H1 (cell line): ENCODE measurements at regions not wholly inside any gene's neighbourhood (a gene's known extent, or its start where the extent isn't known, plus 50 kb on each side); places are given as distances from the start of the nearest gene placed in this dataset.

Experiments
- BACH1 ChIP-seq: IDR thresholded peaks from 2 replicates; pipeline ENCODE4 v1.6.1; 2012; ENCODE audit warnings: low read length, improper control_type of control experiment
- BRCA1 ChIP-seq: IDR thresholded peaks from 2 replicates; pipeline ENCODE4 v1.6.1; 2012; ENCODE audit warnings: low read depth, low read length, improper control_type of control experiment
- CBX8 ChIP-seq: fragments of 300-800, 300-1000 bp; sonication (generic); IDR thresholded peaks from 2 replicates; pipeline ENCODE4 v1.7.1; 2016; ENCODE audit warnings: low read depth, low read length, borderline replicate concordance
- CTBP2 ChIP-seq: IDR thresholded peaks from 2 replicates; pipeline ENCODE4 v1.7.0; 2011; ENCODE audit warnings: borderline replicate concordance, mild to moderate bottlenecking, moderate library complexity, mixed read lengths, low read length; ENCODE audit not compliant: insufficient read depth, insufficient read length
- EP300 ChIP-seq, 2 experiments: IDR thresholded peaks; 1 replicate in 1 of 2; 2 replicates in 1 of 2; pipeline ENCODE4 v1.6.1; 2011 to 2012; ENCODE audit warnings: low read depth in 2 of 2, low read length in 2 of 2, mild to moderate bottlenecking in 2 of 2, borderline replicate concordance in 1 of 2, inconsistent platforms in 1 of 2, moderate library complexity in 1 of 2
- HDAC6 ChIP-seq: IDR thresholded peaks from one replicate; pipeline ENCODE4 v1.7.1; 2012; ENCODE audit warnings: low read depth, mild to moderate bottlenecking, inconsistent platforms, low read length, moderate library complexity
- SP2 ChIP-seq: IDR thresholded peaks from 2 replicates; pipeline ENCODE4 v1.6.1; 2012; ENCODE audit warnings: mild to moderate bottlenecking, low read length, inconsistent platforms
- SUZ12 ChIP-seq: fragments of 200-600 bp; sonication (generic); IDR thresholded peaks from 2 replicates; pipeline ENCODE4 v1.6.1; 2012; ENCODE audit warnings: mild to moderate bottlenecking, inconsistent platforms, low read length, moderate library complexity, mixed read lengths
- TCF12 ChIP-seq: IDR thresholded peaks from 2 replicates; pipeline ENCODE4 v1.6.1; 2011; ENCODE audit warnings: low read depth, mild to moderate bottlenecking, low read length
- YY1 ChIP-seq: IDR thresholded peaks from 2 replicates; pipeline ENCODE4 v1.6.1; 2011; ENCODE audit warnings: low read depth, mild to moderate bottlenecking, low read length
- ZNF274 ChIP-seq: IDR thresholded peaks from 2 replicates; pipeline ENCODE4 v1.7.0; 2012; ENCODE audit warnings: low read length, borderline replicate concordance; ENCODE audit errors: extremely low read depth
- TF ChIP-seq, protein P1 (sequence below): fragments of 300-600 bp; sonication (generic); IDR thresholded peaks from 2 replicates; pipeline ENCODE4 v1.7.1; 2012; ENCODE audit warnings: low read length, moderate library complexity, mild to moderate bottlenecking, inconsistent platforms; ENCODE audit not compliant: insufficient replicate concordance

GRCh38 chr2:51483720-51484119 lies 451.8 kb upstream of the NRXN1 start (continued):
- TF ChIP-seq, protein P1, sequence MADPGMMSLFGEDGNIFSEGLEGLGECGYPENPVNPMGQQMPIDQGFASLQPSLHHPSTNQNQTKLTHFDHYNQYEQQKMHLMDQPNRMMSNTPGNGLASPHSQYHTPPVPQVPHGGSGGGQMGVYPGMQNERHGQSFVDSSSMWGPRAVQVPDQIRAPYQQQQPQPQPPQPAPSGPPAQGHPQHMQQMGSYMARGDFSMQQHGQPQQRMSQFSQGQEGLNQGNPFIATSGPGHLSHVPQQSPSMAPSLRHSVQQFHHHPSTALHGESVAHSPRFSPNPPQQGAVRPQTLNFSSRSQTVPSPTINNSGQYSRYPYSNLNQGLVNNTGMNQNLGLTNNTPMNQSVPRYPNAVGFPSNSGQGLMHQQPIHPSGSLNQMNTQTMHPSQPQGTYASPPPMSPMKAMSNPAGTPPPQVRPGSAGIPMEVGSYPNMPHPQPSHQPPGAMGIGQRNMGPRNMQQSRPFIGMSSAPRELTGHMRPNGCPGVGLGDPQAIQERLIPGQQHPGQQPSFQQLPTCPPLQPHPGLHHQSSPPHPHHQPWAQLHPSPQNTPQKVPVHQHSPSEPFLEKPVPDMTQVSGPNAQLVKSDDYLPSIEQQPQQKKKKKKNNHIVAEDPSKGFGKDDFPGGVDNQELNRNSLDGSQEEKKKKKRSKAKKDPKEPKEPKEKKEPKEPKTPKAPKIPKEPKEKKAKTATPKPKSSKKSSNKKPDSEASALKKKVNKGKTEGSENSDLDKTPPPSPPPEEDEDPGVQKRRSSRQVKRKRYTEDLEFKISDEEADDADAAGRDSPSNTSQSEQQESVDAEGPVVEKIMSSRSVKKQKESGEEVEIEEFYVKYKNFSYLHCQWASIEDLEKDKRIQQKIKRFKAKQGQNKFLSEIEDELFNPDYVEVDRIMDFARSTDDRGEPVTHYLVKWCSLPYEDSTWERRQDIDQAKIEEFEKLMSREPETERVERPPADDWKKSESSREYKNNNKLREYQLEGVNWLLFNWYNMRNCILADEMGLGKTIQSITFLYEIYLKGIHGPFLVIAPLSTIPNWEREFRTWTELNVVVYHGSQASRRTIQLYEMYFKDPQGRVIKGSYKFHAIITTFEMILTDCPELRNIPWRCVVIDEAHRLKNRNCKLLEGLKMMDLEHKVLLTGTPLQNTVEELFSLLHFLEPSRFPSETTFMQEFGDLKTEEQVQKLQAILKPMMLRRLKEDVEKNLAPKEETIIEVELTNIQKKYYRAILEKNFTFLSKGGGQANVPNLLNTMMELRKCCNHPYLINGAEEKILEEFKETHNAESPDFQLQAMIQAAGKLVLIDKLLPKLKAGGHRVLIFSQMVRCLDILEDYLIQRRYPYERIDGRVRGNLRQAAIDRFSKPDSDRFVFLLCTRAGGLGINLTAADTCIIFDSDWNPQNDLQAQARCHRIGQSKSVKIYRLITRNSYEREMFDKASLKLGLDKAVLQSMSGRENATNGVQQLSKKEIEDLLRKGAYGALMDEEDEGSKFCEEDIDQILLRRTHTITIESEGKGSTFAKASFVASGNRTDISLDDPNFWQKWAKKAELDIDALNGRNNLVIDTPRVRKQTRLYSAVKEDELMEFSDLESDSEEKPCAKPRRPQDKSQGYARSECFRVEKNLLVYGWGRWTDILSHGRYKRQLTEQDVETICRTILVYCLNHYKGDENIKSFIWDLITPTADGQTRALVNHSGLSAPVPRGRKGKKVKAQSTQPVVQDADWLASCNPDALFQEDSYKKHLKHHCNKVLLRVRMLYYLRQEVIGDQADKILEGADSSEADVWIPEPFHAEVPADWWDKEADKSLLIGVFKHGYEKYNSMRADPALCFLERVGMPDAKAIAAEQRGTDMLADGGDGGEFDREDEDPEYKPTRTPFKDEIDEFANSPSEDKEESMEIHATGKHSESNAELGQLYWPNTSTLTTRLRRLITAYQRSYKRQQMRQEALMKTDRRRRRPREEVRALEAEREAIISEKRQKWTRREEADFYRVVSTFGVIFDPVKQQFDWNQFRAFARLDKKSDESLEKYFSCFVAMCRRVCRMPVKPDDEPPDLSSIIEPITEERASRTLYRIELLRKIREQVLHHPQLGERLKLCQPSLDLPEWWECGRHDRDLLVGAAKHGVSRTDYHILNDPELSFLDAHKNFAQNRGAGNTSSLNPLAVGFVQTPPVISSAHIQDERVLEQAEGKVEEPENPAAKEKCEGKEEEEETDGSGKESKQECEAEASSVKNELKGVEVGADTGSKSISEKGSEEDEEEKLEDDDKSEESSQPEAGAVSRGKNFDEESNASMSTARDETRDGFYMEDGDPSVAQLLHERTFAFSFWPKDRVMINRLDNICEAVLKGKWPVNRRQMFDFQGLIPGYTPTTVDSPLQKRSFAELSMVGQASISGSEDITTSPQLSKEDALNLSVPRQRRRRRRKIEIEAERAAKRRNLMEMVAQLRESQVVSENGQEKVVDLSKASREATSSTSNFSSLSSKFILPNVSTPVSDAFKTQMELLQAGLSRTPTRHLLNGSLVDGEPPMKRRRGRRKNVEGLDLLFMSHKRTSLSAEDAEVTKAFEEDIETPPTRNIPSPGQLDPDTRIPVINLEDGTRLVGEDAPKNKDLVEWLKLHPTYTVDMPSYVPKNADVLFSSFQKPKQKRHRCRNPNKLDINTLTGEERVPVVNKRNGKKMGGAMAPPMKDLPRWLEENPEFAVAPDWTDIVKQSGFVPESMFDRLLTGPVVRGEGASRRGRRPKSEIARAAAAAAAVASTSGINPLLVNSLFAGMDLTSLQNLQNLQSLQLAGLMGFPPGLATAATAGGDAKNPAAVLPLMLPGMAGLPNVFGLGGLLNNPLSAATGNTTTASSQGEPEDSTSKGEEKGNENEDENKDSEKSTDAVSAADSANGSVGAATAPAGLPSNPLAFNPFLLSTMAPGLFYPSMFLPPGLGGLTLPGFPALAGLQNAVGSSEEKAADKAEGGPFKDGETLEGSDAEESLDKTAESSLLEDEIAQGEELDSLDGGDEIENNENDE = no peak
- TF ChIP-seq ZNF274 (no peak), YY1 (no peak), CBX8 (no peak), SUZ12 (no peak), SP2 (no peak), CTBP2 (no peak), HDAC6 (no peak), BACH1 (no peak), EP300 (IDR thresholded peaks at IDR 0.05; ENCODE audit: borderline replicate concordance in 1 of 2, low read depth in 2 of 2, low read length in 2 of 2) (no peak), BRCA1 (no peak), TCF12 (no peak)
- TF ChIP-seq, all 59 proteins: peak for 0
